Epithelial cell of esophagus (primary cell): ENCODE measurements at regions not wholly inside any gene's neighbourhood (a gene's known extent, or its start where the extent isn't known, plus 50 kb on each side); places are given as distances from the start of the nearest gene placed in this dataset.

Experiments used
- DNase-seq: peaks from one replicate; pipeline ENCODE4 v3.0.0; 2010; ENCODE audit warnings: low read depth
- H3K4me3 ChIP-seq: 2 replicates; pipeline ENCODE4 v1.5.1; 2011; ENCODE audit warnings: mild to moderate bottlenecking, low read length, control low read depth
- CTCF ChIP-seq: IDR thresholded peaks from 2 replicates; pipeline ENCODE4 v1.5.1; 2011; ENCODE audit warnings: low read depth, mild to moderate bottlenecking, low read length, control low read depth, inconsistent platforms; ENCODE audit not compliant: insufficient read depth; ENCODE audit errors: missing control alignments

- TF ChIP-seq CTCF = no peak
- no peak overlapping the region for H3K4me3 ChIP-seq
- DNase-seq = peak; percentile 2
These were observed 91.7 kb downstream of the YTHDF1 start for GRCh38 chr20:63124092-63124781.

- TF ChIP-seq CTCF = no peak
- H3K4me3 ChIP-seq = no peak overlapping the region
- DNase-seq = no peak
These were observed 92.6 kb downstream of the YTHDF1 start for GRCh38 chr20:63123331-63123741.

GRCh38 chr20:63122626-63123025 lies 93.3 kb downstream of the YTHDF1 start:
- TF ChIP-seq CTCF = no peak
- H3K4me3 ChIP-seq = no peak overlapping the region
- DNase-seq = no peak

- H3K4me3 ChIP-seq = no peak overlapping the region
- no peak for DNase-seq
- TF ChIP-seq CTCF = no peak
These were observed 94.1 kb downstream of the YTHDF1 start for GRCh38 chr20:63121749-63122405.

GRCh38 chr20:63121246-63121645 lies 94.7 kb downstream of the YTHDF1 start:
- no peak for TF ChIP-seq CTCF
- no peak for DNase-seq
- no peak overlapping the region for H3K4me3 ChIP-seq

GRCh38 chr20:63120808-63121090 lies 95.2 kb downstream of the YTHDF1 start:
- no peak for DNase-seq
- TF ChIP-seq CTCF = no peak

More at GRCh38 chr20:63120808-63121090, 95.2 kb downstream of the YTHDF1 start:
- H3K4me3 ChIP-seq = no peak overlapping the region
